CD8-positive, alpha-beta memory T cell (primary cell): ENCODE measurements at regions not wholly inside any gene's neighbourhood (a gene's known extent, or its start where the extent isn't known, plus 50 kb on each side); places are given as distances from the start of the nearest gene placed in this dataset.

Experiments used
- CTCF ChIA-PET: fragments of 350-600 bp; sonication (Branson Sonifier 250); formaldehyde crosslinking; loops from one replicate; lab custom pipeline; 2021; ENCODE audit warnings: antibody characterized with exemption; lab: Charles Lee
- POLR2A ChIA-PET: fragments of 350-600 bp; sonication (Branson Sonifier 250); formaldehyde crosslinking; loops from one replicate; lab custom pipeline; 2021; ENCODE audit warnings: antibody characterized with exemption; lab: Charles Lee
- DNase-seq, 5 donors: peaks; one replicate each; pipeline versions ENCODE4 v3.0.0 to v3.0.0-alpha.2; 2020 to 2022; ENCODE audit warnings: mixed read lengths in 1 of 5
- H3K27ac ChIP-seq: one replicate; pipeline ENCODE4 v1.7.0; 2013; ENCODE audit warnings: low read depth, mild to moderate bottlenecking, low read length, moderate library complexity
- H3K27me3 ChIP-seq: 2 replicates; pipeline ENCODE4 v1.7.0; 2013; ENCODE audit warnings: low read length, mild to moderate bottlenecking; ENCODE audit not compliant: insufficient read depth, poor library complexity, severe bottlenecking
- H3K36me3 ChIP-seq: 2 replicates; pipeline ENCODE4 v1.7.0; 2013; ENCODE audit warnings: mild to moderate bottlenecking, low read length, moderate library complexity; ENCODE audit not compliant: insufficient read depth
- H3K4me1 ChIP-seq: 2 replicates; pipeline ENCODE4 v1.7.0; 2013; ENCODE audit warnings: mild to moderate bottlenecking, low read length, moderate library complexity; ENCODE audit not compliant: insufficient read depth
- H3K4me3 ChIP-seq: 2 replicates; pipeline ENCODE4 v1.7.0; 2013; ENCODE audit warnings: mild to moderate bottlenecking, low read length
- H3K9me3 ChIP-seq: 2 replicates; pipeline ENCODE4 v1.7.0; 2013; ENCODE audit warnings: mild to moderate bottlenecking, low read length
- H3K27ac Mint-ChIP-seq, 8 donors: one replicate each; pipeline ENCODE4 v1.8.0; 2020 to 2021; ENCODE audit warnings: mixed read lengths in 8 of 8, mild to moderate bottlenecking in 6 of 8, inconsistent platforms in 3 of 8, moderate library complexity in 3 of 8
- H3K27me3 Mint-ChIP-seq, 2 donors: one replicate each; pipeline ENCODE4 v1.8.0; 2020 to 2021; ENCODE audit warnings: mixed read lengths in 2 of 2, mild to moderate bottlenecking in 1 of 2, moderate library complexity in 1 of 2
- H3K36me3 Mint-ChIP-seq, 3 donors: one replicate each; pipeline ENCODE4 v1.8.0; 2020 to 2021; ENCODE audit warnings: mixed read lengths in 3 of 3, inconsistent platforms in 1 of 3, mild to moderate bottlenecking in 1 of 3
- H3K4me1 Mint-ChIP-seq, 3 donors: one replicate each; pipeline ENCODE4 v1.8.0; 2020 to 2021; ENCODE audit warnings: mixed read lengths in 3 of 3, inconsistent platforms in 1 of 3, mild to moderate bottlenecking in 1 of 3
- H3K4me3 Mint-ChIP-seq, 7 donors: one replicate each; pipeline ENCODE4 v1.8.0; 2020 to 2021; ENCODE audit warnings: mixed read lengths in 7 of 7, mild to moderate bottlenecking in 6 of 7, moderate library complexity in 4 of 7, inconsistent platforms in 2 of 7
- H3K9me3 Mint-ChIP-seq, 5 donors: one replicate each; pipeline ENCODE4 v1.8.0; 2020 to 2022; ENCODE audit warnings: mixed read lengths in 5 of 5, mild to moderate bottlenecking in 3 of 5, moderate library complexity in 2 of 5, inconsistent platforms in 1 of 5

DNA sequence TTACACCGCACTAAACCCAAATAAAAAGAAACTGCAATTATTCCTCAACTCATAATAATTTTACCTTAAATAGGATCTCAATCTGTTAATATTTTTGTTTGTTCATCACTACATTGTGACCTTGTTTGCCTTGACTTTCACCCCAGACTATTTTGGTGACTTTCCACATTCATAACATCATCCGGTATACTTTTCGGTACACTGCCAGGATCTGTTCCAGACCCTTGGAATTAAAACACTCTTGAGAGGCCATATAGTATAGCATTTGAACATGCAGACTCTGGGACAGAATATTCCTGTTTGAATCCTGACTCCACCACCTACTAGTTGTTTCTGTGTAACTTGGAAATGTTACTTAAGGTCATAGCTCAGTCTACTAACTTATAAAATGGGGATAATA lies 577.4 kb downstream of the METTL4 start:
- POLR2A ChIA-PET = no interaction called here
- CTCF ChIA-PET = no interaction called here
- Mint-ChIP-seq H3K27me3 (peaks cover 0 to 2% of the 10 kb centered on the region in 2 donors), H3K27ac (no peak overlapping the region), H3K9me3 (peaks cover 0 to 12% (median 0%) of the 10 kb centered on the region in 5 donors), H3K4me1 (no peaks in the 10 kb centered on the region), H3K4me3 (no peak overlapping the region), H3K36me3 (no peaks in the 10 kb centered on the region)
- no peaks in the 10 kb centered on the region for H3K4me1 ChIP-seq
- no peaks in the 10 kb centered on the region for H3K36me3 ChIP-seq
- H3K27ac ChIP-seq = no peak overlapping the region
- H3K9me3 ChIP-seq = no peaks in the 10 kb centered on the region
- H3K4me3 ChIP-seq = no peak overlapping the region
- DNase-seq = no peak
- H3K27me3 ChIP-seq = no peaks in the 10 kb centered on the region

DNA sequence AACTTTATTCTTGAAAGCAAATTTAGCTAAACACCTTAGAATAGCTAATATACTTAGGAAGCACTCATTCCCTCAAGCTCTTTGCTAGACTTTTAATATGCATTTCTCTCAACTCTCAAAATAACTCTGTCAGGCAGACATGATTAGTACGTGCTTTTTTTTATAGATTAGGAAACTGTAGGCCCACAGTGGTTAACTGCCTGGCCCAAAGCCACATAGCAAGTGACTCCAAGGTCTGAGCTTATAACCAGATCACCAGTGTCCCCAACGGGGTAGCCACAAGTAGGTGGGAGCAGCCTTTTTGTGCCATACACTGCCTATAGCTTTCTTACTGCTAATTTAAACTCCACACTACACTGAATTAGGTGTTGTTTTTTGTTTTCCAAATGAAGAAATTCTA lies 576.8 kb downstream of the METTL4 start:
- no peak overlapping the region for H3K4me3 Mint-ChIP-seq
- H3K36me3 Mint-ChIP-seq = no peaks in the 10 kb centered on the region
- no peak overlapping the region for H3K27ac Mint-ChIP-seq
- Histone ChIP-seq H3K9me3 (no peaks in the 10 kb centered on the region), H3K36me3 (no peaks in the 10 kb centered on the region), H3K4me1 (no peaks in the 10 kb centered on the region), H3K4me3 (no peak overlapping the region), H3K27me3 (no peaks in the 10 kb centered on the region), H3K27ac (no peak overlapping the region)
- peaks cover 0 to 8% (median 0%) of the 10 kb centered on the region in 5 donors for H3K9me3 Mint-ChIP-seq
- peaks cover 0 to 2% of the 10 kb centered on the region in 2 donors for H3K27me3 Mint-ChIP-seq
- no peak for DNase-seq
- H3K4me1 Mint-ChIP-seq = no peaks in the 10 kb centered on the region
- ChIA-PET POLR2A (no interaction called here), CTCF (no interaction called here)

DNA sequence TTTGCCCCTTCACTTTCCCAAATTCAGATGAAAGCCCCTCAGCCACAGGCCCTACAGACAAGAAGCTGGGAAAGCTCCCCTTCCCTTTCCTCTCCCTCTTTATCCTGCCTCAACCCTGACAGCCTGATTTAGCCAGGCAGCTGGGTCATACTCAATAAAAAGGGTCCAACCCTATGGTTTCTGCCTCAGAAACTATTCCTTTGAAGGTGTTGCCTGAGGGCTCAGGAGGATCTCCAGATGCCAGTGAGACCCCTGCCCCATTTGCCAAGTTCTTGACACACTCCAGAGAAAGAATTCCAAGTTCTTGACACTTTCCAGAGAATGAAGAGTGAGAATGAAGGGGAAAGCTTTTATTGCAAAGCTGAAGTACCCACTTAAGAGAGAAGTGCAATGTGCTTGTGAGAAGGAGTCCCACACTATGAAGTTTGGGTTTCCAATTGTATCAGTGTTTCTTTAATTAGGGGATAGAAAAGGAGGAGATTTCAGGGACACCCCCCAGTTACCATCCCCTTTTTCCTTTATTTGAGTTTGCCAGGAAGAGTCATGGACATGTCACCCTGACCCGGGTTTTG lies 576.2 kb downstream of the METTL4 start:
- Mint-ChIP-seq H3K9me3 (peaks cover 0 to 5% (median 0%) of the 10 kb centered on the region in 5 donors), H3K27me3 (peaks cover 0 to 2% of the 10 kb centered on the region in 2 donors), H3K27ac (no peak overlapping the region), H3K36me3 (no peaks in the 10 kb centered on the region), H3K4me3 (no peak overlapping the region), H3K4me1 (no peaks in the 10 kb centered on the region)
- Histone ChIP-seq H3K4me3 (no peak overlapping the region), H3K36me3 (no peaks in the 10 kb centered on the region), H3K27ac (no peak overlapping the region), H3K4me1 (no peaks in the 10 kb centered on the region), H3K9me3 (no peaks in the 10 kb centered on the region), H3K27me3 (no peaks in the 10 kb centered on the region)
- CTCF ChIA-PET = no interaction called here
- POLR2A ChIA-PET = no interaction called here
- no peak for DNase-seq

DNA sequence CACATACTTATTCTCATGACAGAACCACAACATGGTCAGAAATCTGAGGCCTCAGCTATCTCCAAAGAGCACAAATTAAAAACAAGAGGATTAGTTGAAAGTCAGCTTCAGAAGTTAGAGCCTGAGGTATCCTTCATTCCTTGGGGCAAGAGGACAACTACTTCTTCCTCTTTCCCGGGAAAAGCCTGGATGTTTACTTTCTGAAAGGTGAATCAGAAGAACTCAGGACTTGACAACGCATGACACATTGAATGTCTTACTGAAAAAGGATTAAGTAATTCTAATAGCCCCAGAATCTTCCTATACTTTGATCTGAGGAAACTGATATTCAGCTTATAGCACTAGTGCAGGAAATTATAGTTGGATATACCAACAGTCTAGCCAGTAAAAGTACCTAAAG lies 573.2 kb downstream of the METTL4 start:
- H3K4me1 ChIP-seq = no peaks in the 10 kb centered on the region
- DNase-seq = no peak
- H3K36me3 ChIP-seq = no peaks in the 10 kb centered on the region
- no peaks in the 10 kb centered on the region for H3K9me3 ChIP-seq
- H3K4me3 ChIP-seq = no peak overlapping the region
- ChIA-PET CTCF (no interaction called here), POLR2A (no interaction called here)
- Mint-ChIP-seq H3K27ac (no peak overlapping the region), H3K36me3 (no peaks in the 10 kb centered on the region), H3K4me3 (no peak overlapping the region), H3K27me3 (peaks cover 0 to 2% of the 10 kb centered on the region in 2 donors), H3K9me3 (peaks cover 0 to 4% (median 0%) of the 10 kb centered on the region in 5 donors), H3K4me1 (no peaks in the 10 kb centered on the region)
- H3K27me3 ChIP-seq = no peaks in the 10 kb centered on the region
- H3K27ac ChIP-seq = no peak overlapping the region

DNA sequence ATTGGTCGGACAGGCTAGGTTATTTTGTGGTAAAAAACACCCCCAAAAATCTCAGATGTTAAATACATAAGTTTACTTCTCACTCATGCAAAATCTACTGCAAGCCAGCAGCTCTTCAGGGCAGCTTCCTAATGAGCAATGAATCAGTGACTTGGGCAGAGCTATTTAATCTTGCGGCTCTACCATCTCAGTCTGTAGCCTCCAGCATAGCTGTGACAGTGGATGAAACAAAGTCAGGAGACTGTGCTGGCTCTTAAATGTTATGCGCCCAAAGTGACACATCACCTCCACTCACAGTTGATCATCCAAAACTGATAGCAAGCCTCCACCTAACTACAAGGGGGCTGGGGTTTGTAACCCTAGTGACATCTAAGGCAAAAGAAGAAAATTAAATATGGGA lies 571.9 kb downstream of the METTL4 start:
- no peaks in the 10 kb centered on the region for H3K36me3 Mint-ChIP-seq
- no peak overlapping the region for H3K4me3 Mint-ChIP-seq
- no peaks in the 10 kb centered on the region for H3K4me1 Mint-ChIP-seq
- H3K9me3 Mint-ChIP-seq = no peaks in the 10 kb centered on the region
- H3K27ac Mint-ChIP-seq = no peak overlapping the region
- peaks cover 0 to 2% of the 10 kb centered on the region in 2 donors for H3K27me3 Mint-ChIP-seq
- Histone ChIP-seq H3K36me3 (no peaks in the 10 kb centered on the region), H3K27ac (no peak overlapping the region), H3K9me3 (no peaks in the 10 kb centered on the region), H3K27me3 (no peaks in the 10 kb centered on the region), H3K4me3 (no peak overlapping the region), H3K4me1 (no peaks in the 10 kb centered on the region)
- ChIA-PET CTCF (no interaction called here), POLR2A (no interaction called here)
- no peak for DNase-seq

DNA sequence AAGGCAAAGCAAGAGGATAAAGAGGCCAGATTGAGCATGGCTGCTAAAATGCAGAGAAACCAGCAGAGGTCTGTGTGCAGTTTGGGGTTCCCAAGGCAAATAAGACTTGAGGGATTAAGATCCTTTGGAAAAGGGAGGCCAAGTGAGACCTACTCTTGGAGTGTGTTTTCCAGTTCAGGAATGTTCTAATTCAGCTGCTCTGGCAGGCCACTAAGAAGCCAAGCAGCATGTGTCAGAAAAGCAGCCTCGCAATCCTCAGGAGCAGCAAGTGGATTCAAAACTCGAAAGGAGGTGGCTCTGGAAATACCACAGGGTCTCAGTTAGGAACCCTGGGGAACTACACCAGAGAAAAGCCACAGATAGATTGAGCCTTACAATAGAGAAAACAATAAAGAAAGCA lies 569.2 kb downstream of the METTL4 start:
- ChIA-PET CTCF (no interaction called here), POLR2A (no interaction called here)
- Histone ChIP-seq H3K27me3 (no peaks in the 10 kb centered on the region), H3K36me3 (no peaks in the 10 kb centered on the region), H3K27ac (no peak overlapping the region), H3K4me1 (no peaks in the 10 kb centered on the region), H3K4me3 (no peak overlapping the region), H3K9me3 (no peaks in the 10 kb centered on the region)
- Mint-ChIP-seq H3K36me3 (no peaks in the 10 kb centered on the region), H3K4me3 (no peak overlapping the region), H3K9me3 (no peaks in the 10 kb centered on the region), H3K27ac (no peak overlapping the region), H3K4me1 (no peaks in the 10 kb centered on the region), H3K27me3 (no peaks in the 10 kb centered on the region)
- no peak for DNase-seq

DNA sequence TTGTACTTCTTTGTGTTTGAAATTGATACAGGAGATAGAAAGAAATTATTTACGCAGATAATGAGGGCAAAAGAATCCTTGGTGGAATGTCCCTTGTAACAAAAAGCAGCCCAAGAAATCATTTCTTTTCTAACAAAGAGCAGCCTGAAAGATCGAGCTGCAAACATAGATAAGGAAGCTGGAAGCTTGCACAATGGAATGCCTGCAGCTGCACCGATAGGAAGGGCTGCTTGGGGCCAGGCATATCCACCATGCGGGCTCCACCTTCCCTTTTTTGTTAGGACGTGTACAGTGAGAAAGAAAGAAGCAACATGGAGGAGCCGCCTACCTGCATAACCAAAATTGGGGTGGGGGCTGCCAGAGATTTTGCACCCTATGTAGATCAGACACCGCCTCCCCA lies 568.7 kb downstream of the METTL4 start:
- Histone ChIP-seq H3K4me1 (no peaks in the 10 kb centered on the region), H3K9me3 (no peaks in the 10 kb centered on the region), H3K36me3 (no peaks in the 10 kb centered on the region), H3K27ac (no peak overlapping the region), H3K27me3 (no peaks in the 10 kb centered on the region), H3K4me3 (no peak overlapping the region)
- Mint-ChIP-seq H3K4me3 (no peak overlapping the region), H3K27me3 (no peaks in the 10 kb centered on the region), H3K4me1 (no peaks in the 10 kb centered on the region), H3K36me3 (no peaks in the 10 kb centered on the region), H3K9me3 (no peaks in the 10 kb centered on the region), H3K27ac (no peak overlapping the region)
- ChIA-PET POLR2A (no interaction called here), CTCF (no interaction called here)
- no peak for DNase-seq

DNA sequence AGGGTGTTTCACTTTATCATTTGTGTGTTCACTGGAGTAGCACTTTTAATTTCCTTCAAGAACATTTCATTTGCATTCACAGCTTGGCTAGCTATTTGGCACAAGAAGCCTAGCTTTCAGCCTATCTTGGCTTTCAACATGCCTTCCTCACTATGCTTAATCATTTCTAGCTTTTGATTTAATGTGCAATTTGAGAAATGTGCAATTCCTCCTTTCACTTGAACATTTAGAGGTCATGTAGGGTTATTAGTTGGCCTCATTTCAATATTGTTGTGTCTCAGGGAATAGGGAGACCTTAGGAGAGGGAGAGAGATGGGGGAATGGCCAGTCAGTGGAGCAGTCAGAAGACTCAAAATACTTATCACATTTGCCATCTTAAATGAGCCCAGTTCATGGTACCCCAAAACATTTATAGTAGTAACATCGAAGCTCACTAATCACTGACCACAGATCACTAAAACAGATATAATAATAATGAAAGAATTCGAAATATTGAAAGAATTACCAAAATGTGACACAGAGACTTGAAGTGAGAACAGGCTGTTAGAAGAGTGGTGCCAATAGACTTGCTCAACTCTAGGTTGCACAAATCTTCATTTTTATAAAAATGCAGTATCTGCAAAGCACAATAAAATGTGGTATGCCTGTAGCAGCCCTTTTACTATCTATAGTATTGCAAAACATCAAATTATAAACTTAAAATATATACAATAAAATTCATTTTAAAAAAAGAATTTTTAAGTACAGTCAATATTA lies 561.2 kb downstream of the METTL4 start:
- Histone ChIP-seq H3K4me1 (no peaks in the 10 kb centered on the region), H3K9me3 (no peaks in the 10 kb centered on the region), H3K4me3 (no peak overlapping the region), H3K27ac (no peak overlapping the region), H3K27me3 (no peaks in the 10 kb centered on the region), H3K36me3 (no peaks in the 10 kb centered on the region)
- no peaks in the 10 kb centered on the region for H3K4me1 Mint-ChIP-seq
- CTCF ChIA-PET = no interaction called here
- H3K9me3 Mint-ChIP-seq = peaks cover 0 to 2% (median 0%) of the 10 kb centered on the region in 5 donors
- no peak for DNase-seq
- H3K27ac Mint-ChIP-seq = no peak overlapping the region
- POLR2A ChIA-PET = no interaction called here
- H3K4me3 Mint-ChIP-seq = no peak overlapping the region
- H3K27me3 Mint-ChIP-seq = no peaks in the 10 kb centered on the region
- H3K36me3 Mint-ChIP-seq = no peaks in the 10 kb centered on the region
